BE2C (cell line): ENCODE measurements at regions not wholly inside any gene's neighbourhood (a gene's known extent, or its start where the extent isn't known, plus 50 kb on each side); places are given as distances from the start of the nearest gene placed in this dataset.
A peak's percentile ranks its signal among the peaks of the same experiment; 100 is the strongest.

Source experiments
- DNase-seq: peaks from one replicate; pipeline ENCODE4 v3.0.0-alpha.2; 2020
- H3K27me3 ChIP-seq: fragments of 250-450 bp; sonication (Bioruptor Pico); 2 replicates; pipeline ENCODE4 v1.5.1; 2020; ENCODE audit warnings: mild to moderate bottlenecking
- H3K36me3 ChIP-seq: fragments of 250-450 bp; sonication (Bioruptor Pico); 2 replicates; pipeline ENCODE4 v1.5.1; 2020; ENCODE audit warnings: mild to moderate bottlenecking
- H3K4me1 ChIP-seq: fragments of 250-450 bp; sonication (Bioruptor Pico); 2 replicates; pipeline ENCODE4 v1.5.1; 2020
- H3K4me3 ChIP-seq: 2 replicates; pipeline ENCODE4 v1.5.1; 2011; ENCODE audit warnings: low read depth, low read length
- H3K9me3 ChIP-seq: fragments of 250-450 bp; sonication (Bioruptor Pico); 2 replicates; pipeline ENCODE4 v1.5.1; 2020
- CTCF ChIP-seq: IDR thresholded peaks from 2 replicates; pipeline ENCODE4 v1.5.1; 2012; ENCODE audit warnings: mild to moderate bottlenecking, low read depth, low read length

- Histone ChIP-seq H3K9me3 (no peaks in the 10 kb centered on the region), H3K4me1 (no peaks in the 10 kb centered on the region), H3K27me3 (no peaks in the 10 kb centered on the region), H3K36me3 (no peaks in the 10 kb centered on the region), H3K4me3 (no peak overlapping the region)
- no peak for TF ChIP-seq CTCF
- no peak for DNase-seq
Observed at GRCh38 chr11:43124272-43124935, 187.4 kb upstream of the API5 start.

DNA sequence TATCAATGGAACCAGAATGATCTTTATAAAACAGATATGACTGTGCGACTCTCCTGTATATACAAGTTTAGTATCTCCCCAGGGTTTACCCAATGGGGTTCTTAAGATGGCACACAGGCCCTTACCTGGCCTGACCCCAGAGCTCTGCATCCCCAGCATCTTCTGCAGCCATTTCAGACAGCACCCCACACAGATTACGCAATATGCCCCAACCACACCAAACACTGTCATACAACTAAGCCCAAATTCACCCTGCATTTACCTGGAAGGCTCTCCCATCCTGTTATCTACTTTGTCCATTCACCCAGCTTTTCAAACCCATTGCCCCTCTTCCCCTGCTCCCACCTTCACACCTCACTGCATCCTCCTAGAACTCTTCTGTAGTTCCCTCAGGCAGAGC is 182.5 kb upstream of the API5 start:
- TF ChIP-seq CTCF, result no peak
- Histone ChIP-seq H3K36me3 (no peaks in the 10 kb centered on the region), H3K4me3 (no peak overlapping the region), H3K4me1 (no peaks in the 10 kb centered on the region), H3K27me3 (no peaks in the 10 kb centered on the region), H3K9me3 (no peaks in the 10 kb centered on the region)
- DNase-seq, result no peak

GRCh38 chr11:43130616-43131015 is 181.2 kb upstream of the API5 start:
- Histone ChIP-seq H3K4me1 (no peaks in the 10 kb centered on the region), H3K27me3 (no peaks in the 10 kb centered on the region), H3K4me3 (no peak overlapping the region), H3K9me3 (no peaks in the 10 kb centered on the region), H3K36me3 (no peaks in the 10 kb centered on the region)
- DNase-seq, result peak; percentile 19
- peak; percentile 44 for TF ChIP-seq CTCF

- H3K4me3 ChIP-seq, result no peak overlapping the region
- no peaks in the 10 kb centered on the region for H3K27me3 ChIP-seq
- no peak for TF ChIP-seq CTCF
- no peaks in the 10 kb centered on the region for H3K4me1 ChIP-seq
- H3K9me3 ChIP-seq, result no peaks in the 10 kb centered on the region
- no peak for DNase-seq
- H3K36me3 ChIP-seq, result no peaks in the 10 kb centered on the region
Observed at GRCh38 chr11:43135966-43136534, 175.7 kb upstream of the API5 start.

DNA sequence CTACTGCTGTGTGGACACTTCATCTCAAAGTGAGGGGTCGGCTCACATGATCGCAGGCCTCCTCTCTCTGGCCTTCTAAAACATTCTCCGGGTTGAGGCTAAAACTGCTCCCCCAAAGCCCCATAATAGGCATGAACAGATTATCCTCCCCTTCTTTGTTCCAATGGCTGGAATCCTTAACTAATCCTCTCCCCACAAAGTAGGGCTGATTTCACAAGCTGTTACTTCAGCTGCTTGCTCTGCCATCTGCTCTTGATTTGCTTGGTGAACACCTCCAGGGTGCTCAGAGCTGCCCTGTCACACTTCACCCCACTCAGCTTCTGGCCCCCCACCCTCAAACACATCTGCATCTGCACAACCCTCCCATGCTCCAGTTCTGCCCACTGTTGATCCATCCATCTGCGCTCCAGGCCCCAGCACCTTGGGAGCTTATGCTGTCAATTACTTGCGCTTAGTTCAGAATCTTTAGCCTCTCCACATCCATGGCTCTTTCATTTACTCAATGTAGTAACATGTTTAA is 173.1 kb upstream of the API5 start:
- no peak for TF ChIP-seq CTCF
- H3K27me3 ChIP-seq, result no peaks in the 10 kb centered on the region
- H3K36me3 ChIP-seq, result no peaks in the 10 kb centered on the region
- no peaks in the 10 kb centered on the region for H3K4me1 ChIP-seq
- no peaks in the 10 kb centered on the region for H3K9me3 ChIP-seq
- no peak for DNase-seq
- H3K4me3 ChIP-seq, result no peak overlapping the region

DNA sequence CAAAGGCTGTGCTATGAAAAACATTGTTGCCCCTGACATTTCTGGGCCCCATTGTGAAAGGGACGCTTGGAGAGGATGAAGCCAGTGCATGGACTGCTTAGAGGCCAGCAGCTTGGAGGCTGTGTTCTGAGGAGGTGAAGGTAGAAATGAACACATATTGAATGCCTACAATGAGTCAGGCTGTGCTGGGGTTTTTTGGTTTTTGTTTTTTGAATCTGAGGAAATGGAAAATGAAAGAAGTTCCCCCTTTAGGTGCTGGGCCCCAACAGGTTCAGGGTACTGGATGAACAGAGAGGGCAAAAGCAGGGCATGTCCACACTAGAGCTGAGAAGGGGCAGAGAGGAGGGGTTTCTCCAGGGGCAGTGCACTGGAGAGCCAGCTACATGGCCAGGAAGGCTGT is 166.1 kb upstream of the API5 start:
- Histone ChIP-seq H3K9me3 (no peaks in the 10 kb centered on the region), H3K27me3 (no peaks in the 10 kb centered on the region), H3K36me3 (no peaks in the 10 kb centered on the region), H3K4me3 (no peak overlapping the region), H3K4me1 (no peaks in the 10 kb centered on the region)
- no peak for DNase-seq
- TF ChIP-seq CTCF, result no peak
